Gastroesophageal sphincter (tissue), 3 donors: ENCODE measurements at regions not wholly inside any gene's neighbourhood (a gene's known extent, or its start where the extent isn't known, plus 50 kb on each side); places are given as distances from the start of the nearest gene placed in this dataset.

Source experiments
- EP300 ChIP-seq: sonication (generic); formaldehyde crosslinking; IDR thresholded peaks from one replicate; pipeline ENCODE4 v1.6.1; 2017; ENCODE audit warnings: antibody characterized with exemption, mild to moderate bottlenecking
- POLR2A ChIP-seq, 2 donors: fragments of 450-650 bp; IDR thresholded peaks; one replicate each; pipeline ENCODE4 v1.6.1; 2017; ENCODE audit warnings: antibody characterized with exemption in 2 of 2, mild to moderate bottlenecking in 2 of 2, moderate library complexity in 1 of 2
- TF ChIP-seq, protein P1 (sequence below), 4 experiments: fragments of 200-600 bp in 2 of 4; fragments of 450-650 bp in 2 of 4; sonication (generic) in 1 of 4; IDR thresholded peaks; one replicate each; pipeline ENCODE4 v1.5.1; 2017 to 2019; ENCODE audit warnings: antibody characterized with exemption in 4 of 4, mild to moderate bottlenecking in 2 of 4, moderate library complexity in 2 of 4

DNA sequence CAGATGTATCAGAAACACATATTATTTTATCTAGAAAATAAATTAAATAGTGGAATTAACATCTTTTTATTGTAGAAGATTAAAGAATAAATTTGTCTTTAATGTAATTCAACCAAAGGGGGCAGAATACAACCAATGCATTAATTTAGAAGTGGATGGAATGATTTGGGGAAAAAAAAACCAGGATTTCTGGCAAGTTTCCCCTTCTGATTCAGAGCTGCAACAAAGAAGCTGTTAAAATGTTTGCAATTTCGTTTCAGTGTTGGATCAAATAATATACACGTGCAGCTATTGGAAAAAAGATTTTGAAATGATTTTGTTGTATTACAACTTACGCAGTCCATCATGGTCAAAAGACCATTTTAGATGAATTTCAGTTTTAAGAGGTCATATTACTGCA lies 71.6 kb upstream of the ZNF280D start:
- TF ChIP-seq EP300 (no peak), POLR2A (IDR thresholded peaks at IDR 0.05) (no peak)
- TF ChIP-seq, protein P1, sequence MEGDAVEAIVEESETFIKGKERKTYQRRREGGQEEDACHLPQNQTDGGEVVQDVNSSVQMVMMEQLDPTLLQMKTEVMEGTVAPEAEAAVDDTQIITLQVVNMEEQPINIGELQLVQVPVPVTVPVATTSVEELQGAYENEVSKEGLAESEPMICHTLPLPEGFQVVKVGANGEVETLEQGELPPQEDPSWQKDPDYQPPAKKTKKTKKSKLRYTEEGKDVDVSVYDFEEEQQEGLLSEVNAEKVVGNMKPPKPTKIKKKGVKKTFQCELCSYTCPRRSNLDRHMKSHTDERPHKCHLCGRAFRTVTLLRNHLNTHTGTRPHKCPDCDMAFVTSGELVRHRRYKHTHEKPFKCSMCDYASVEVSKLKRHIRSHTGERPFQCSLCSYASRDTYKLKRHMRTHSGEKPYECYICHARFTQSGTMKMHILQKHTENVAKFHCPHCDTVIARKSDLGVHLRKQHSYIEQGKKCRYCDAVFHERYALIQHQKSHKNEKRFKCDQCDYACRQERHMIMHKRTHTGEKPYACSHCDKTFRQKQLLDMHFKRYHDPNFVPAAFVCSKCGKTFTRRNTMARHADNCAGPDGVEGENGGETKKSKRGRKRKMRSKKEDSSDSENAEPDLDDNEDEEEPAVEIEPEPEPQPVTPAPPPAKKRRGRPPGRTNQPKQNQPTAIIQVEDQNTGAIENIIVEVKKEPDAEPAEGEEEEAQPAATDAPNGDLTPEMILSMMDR (IDR thresholded peaks at IDR 0.05), result no peak
